GM12891 (cell line): ENCODE measurements at regions not wholly inside any gene's neighbourhood (a gene's known extent, or its start where the extent isn't known, plus 50 kb on each side); places are given as distances from the start of the nearest gene placed in this dataset.

Experiments used
- PAX5 ChIP-seq: IDR thresholded peaks from 2 replicates; pipeline ENCODE4 v1.6.1; 2011; ENCODE audit warnings: low read length, moderate library complexity, mild to moderate bottlenecking; ENCODE audit not compliant: insufficient read depth, severe bottlenecking
- POLR2A ChIP-seq: IDR thresholded peaks from 2 replicates; pipeline ENCODE4 v1.6.1; 2011; ENCODE audit warnings: low read depth, low read length, control low read depth
- POLR2AphosphoS5 ChIP-seq: IDR thresholded peaks from 2 replicates; pipeline ENCODE4 v1.6.1; 2011; ENCODE audit warnings: low read depth, low read length, control low read depth
- POU2F2 ChIP-seq: IDR thresholded peaks from 2 replicates; pipeline ENCODE4 v1.6.1; 2011; ENCODE audit warnings: low read depth, mild to moderate bottlenecking, control low read depth, low read length, moderate library complexity
- SPI1 ChIP-seq: IDR thresholded peaks from 2 replicates; pipeline ENCODE4 v1.6.1; 2011; ENCODE audit warnings: low read depth, low read length, control low read depth
- TAF1 ChIP-seq: IDR thresholded peaks from 2 replicates; pipeline ENCODE4 v1.6.1; 2011; ENCODE audit warnings: low read depth, low read length, control low read depth

GRCh38 chr2:187964746-187965145 lies 326.9 kb upstream of the GULP1 start:
- TF ChIP-seq POLR2AphosphoS5 (no peak), POLR2A (no peak), TAF1 (no peak), PAX5 (no peak), SPI1 (no peak), POU2F2 (no peak)
